GM18520 (cell line): ENCODE measurements at regions not wholly inside any gene's neighbourhood (a gene's known extent, or its start where the extent isn't known, plus 50 kb on each side); places are given as distances from the start of the nearest gene placed in this dataset.

Experiments used
- ATAC-seq: cut with Tn5 transposase; IDR thresholded peaks from one replicate; pipeline ENCODE4 v1.9.1; 2021; ENCODE audit not compliant: unreplicated experiment

GRCh38 chr10:78688901-78689583, 379.7 kb upstream of the ZMIZ1 start:
- no peak for ATAC-seq

DNA sequence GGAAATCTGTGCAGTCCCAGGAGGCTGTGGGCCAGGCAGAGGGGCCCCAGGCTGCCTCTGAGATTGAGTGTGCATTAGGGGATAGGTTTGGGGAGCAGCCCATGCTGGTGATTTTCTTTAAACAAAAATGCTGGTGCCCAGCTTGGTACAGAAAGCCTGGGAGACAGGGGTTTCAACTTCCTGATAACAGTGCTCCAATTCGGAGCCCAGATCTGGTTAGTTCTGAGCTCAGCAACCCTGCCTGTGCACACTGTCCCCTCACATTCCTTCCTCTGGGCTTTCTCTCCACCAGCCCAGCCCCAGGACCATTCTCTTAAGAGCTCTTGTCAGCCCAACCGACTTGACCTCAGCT, 379.2 kb upstream of the ZMIZ1 start:
- ATAC-seq = no peak

DNA sequence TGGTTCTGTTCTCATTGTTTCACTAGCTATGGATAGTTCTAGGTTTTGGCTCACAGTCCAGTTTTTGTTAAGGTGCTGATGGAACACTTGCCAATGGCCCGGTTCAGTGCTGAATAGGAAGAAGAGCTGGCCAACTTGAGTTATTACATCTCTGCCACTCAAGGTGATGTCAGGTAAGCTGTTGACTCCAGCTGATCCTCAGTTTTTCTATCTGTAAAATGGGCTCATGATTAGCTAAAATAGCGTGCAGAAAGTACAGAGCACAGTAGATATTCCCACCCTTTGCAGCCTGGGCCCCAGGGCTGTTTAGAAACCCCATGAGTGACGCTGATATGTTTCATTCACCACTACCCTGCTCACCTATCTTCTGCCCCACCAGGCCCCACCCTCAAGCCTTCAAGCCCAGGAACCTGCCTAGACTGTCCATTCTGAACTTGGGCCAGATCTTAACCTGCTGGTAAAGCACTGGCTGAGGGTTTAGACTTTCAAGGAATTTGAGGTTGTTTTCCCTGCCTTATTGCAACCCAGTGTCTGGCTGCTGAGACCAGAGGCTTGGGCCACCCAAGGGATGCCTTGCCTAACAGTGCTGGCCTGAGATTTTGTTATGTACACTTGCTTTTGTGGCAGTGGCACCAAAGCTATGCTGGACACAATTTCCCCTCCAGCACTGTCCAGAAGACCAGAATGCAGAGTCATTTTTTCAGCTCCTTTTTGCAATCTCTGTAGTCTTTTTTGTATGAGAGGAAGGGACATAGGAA, 378.2 kb upstream of the ZMIZ1 start:
- no peak for ATAC-seq

DNA sequence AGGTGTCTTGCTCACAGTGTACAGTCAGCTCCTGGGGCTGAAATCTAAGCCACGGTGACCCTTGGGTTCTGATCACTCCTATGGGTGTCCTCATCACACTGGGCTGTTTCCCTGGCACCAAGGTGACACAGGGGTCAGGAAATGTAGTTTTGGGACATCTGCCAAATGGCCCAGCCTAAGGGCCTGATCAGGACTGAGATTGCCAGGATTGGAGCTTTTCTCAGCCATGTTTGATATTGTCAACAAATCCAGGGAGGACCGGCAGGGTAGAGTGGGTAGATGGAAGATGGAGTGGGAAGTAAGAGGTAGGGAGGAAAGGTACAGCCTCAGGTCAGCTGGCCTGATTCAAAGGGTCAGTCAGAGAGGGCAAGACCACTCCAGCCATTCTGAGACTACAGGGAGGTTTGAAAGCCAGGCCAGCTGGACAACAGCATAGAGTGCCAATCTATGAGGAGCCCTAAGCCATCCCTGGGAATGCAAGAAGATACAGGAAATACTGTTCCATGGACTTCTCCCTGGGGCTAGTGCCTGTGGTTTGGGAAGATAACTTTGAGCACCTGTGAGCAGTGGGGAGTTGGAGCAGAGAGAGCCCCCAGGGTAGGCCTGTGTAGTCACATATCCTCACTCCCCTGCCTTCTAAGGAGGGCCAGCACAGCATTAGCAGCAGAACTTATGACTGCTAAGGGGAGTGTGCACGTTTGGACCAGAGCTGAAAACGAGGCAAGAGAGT, 377.3 kb upstream of the ZMIZ1 start:
- no peak for ATAC-seq

GRCh38 chr10:78692071-78692470, 376.7 kb upstream of the ZMIZ1 start:
- ATAC-seq = no peak

- no peak for ATAC-seq
Observed at GRCh38 chr10:78695846-78696245, 372.9 kb upstream of the ZMIZ1 start.

DNA sequence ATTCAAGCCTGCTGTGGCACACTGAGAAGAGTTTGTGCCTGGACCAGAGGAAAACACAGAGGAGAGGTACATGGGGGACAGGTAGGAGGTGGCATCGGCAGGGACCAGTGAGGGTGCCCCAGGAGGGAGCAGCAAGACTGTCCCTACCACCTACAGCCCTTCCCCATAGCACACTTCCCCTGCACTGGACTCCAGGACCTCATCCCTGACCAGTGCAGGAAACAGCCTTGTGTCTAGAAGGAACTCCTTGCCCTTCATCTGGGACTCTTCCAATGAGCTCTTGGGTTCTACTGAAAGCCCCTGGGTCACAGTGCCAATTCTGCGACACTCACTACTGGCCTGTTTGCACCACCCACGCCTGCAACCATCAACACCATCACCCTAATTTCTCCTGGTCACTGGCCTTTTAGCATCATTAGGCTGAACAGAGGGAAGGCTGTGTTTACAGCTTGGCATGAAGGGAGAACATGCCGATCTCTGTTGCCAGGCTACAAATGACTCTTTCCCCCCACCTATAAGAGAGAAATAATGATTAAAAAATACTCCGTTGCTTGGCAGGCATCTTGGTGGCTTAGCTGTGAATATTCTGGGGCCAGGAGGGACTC, 371.9 kb upstream of the ZMIZ1 start:
- ATAC-seq = no peak

DNA sequence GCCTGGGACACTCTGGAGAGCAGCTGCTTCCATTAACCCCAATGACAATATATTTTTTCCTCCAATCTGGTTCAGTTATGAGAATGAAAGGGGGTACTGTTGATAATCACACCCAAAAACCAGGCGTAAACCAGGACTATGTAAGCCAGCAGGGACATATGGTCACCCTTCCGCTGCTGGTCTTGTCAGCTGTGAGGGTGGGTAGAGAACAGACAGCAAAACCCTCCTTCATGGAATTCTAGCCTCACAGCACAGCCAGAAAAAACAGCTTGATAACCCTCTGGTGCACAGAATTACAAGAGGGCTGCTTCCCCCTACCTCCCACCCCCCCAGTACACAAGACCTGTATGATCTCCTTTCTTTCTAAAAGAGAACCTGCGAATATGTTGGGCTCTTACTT, 368.8 kb upstream of the ZMIZ1 start:
- no peak for ATAC-seq

DNA sequence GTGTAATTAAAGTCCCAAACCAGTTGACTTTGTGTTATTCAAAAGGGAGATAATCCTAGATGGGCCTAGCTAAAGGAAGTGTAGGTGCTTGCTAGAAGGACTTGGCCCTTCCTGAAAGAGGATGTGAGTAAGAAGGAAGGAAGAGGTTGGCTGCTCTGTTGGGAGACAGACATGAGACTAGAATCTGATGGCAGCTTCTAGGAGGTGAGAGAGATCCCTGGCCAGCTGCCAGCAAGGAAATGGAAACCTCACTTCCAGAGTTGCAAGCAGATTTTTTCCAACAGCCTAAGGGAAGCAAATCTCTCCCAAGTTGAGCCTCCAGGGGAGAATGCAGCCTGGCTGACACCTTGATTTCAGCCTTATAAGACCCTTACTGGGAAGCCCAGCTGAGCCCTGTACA, 368.4 kb upstream of the ZMIZ1 start:
- ATAC-seq = no peak

DNA sequence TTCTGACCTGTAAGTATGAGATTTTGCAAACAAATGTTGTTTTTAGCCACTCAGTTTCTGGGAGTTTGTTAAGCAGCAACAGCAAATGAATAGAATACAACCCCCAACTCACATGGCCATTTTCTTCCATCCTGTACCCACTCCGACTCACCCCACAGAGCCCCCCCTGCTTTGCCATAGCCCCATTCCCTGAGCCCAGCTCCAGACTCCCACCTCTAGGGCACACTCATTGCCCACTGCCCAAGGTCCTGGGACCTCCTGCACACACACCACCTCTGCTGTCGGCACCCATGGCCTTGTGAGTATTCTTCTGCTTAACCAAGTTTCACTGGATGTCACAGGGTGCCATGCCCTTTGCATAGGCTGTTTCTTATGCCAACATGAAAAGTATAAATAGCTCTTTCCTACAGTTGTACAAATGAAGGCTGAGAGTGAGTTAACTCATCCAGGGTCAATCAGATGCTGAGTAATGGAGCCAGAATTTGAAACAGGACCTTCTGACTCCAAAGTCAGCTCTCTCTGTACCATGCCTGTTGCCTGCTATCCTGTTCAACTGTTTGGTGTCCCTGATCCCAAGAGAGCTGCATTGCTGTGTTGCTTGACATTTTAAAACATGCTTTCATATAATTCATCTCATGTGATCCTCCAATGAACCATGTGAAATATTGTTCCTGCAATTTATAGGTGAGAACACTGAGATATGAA, 367.8 kb upstream of the ZMIZ1 start:
- no peak for ATAC-seq

GRCh38 chr10:78702186-78702585, 366.6 kb upstream of the ZMIZ1 start:
- ATAC-seq = no peak

DNA sequence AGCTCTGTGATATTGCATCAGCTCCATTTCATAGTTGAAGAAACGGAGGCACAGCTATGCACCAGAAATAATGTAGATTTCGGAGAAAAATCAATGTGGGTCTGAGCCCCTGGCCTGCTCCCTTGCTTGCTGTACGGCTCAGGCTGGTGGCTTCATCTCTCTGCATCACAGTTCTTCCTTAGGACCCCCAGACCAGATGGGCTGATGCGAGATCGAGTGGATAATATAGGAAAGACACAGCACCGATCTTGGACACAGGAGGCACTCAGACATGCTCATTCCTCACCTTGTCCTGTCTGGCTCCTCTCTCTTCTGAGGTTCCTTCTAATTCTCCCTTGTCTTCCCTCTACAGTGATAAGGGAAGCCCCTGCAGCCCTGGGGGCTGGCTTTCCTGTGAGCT, 365.9 kb upstream of the ZMIZ1 start:
- no peak for ATAC-seq

- ATAC-seq = no peak
Observed at GRCh38 chr10:78703593-78703992, 365.2 kb upstream of the ZMIZ1 start.

DNA sequence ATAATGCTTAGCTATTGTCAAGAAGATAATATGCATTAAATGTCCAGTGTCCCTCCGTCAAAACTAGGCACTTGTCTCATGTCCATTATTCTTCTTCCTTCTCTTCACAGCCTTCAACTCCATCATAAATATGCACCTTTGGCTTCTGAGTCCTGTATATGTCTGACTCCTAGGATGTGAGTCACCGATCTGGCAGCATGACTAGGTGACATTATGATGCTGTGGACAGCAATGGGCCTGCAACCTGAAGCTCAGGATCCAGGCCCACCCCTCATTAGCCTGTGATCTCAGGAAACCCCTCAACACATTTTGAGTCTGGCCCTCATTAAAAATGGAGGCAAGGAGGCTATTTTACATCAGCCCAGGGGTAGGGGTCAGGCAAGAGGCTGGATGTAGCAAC, 362.5 kb upstream of the ZMIZ1 start:
- no peak for ATAC-seq

DNA sequence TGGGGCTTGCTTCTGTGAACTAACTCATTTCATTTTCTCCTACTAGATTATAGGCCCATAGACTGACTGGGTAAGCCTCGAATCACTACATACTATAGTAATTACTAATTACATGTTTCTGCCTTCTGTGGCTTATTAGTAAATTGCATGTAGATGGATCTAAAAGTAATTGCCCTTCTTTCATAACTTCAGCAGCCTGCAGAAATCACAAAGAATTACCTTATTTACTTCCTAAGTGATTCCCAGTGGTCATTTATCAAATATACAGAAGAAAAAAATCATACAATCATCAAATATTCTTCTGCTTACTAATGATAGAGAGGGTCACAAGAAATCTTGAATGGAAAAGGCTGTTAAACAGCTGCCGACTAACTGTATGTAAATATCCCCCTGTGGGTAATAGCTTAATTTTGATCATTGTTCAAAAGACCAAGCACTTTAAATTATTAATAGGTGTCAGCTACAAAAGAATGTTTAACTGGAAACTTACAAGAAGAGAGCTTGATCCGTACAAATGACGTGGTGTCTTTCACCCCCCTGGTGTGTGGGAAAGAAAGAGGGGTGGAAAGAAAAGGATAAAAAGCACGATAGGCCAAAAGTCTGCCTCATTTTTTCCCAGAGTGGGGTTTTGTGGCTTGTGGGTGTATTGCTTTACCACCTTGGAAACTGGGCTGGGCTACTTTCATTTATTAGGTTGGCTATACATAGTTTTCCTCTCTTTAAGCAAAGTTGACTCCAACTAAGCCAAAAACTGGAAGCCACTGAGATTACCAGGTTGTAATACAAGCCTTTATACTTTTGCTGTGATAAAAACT, 361.8 kb upstream of the ZMIZ1 start:
- no peak for ATAC-seq

DNA sequence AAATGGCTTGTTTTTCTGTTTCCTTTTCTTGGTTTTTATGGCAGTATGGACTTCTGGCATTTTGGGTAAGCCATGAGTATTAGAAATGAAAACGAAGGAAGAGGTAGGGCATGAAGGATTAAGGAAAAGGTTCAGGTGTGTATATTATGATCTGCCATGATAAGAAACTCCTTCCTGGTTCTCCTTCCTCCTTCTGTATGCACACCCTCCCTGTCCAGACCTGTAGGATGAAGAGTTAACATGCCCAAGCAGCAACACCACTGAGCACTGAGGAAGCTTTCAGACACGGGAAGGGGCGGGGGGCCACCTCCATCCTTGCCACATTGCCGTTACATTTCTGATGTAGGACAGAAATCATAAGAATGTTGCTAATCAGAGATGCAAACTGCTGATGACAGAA, 361.0 kb upstream of the ZMIZ1 start:
- no peak for ATAC-seq

- no peak for ATAC-seq
Observed at GRCh38 chr10:78712147-78712546, 356.6 kb upstream of the ZMIZ1 start.

GRCh38 chr10:78713659-78714058, 355.1 kb upstream of the ZMIZ1 start:
- no peak for ATAC-seq

DNA sequence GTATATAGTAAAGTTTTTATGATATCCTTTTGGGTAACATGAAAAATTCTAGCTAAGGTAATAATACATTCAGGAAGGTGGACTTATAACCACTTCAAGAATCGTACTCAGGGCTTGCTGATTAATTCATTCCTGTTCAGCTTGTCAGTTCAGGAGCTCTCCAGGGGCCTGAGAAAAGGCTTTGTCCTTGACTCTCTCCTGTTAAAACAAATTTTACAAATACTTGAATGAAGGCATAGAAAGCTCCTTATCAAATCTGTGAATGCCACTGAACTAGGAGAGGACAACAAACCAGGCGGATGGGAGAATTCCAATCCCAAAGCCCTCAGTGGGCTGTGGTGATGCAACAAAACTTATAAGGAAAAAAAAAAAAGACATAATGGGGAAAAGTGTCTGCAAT, 354.5 kb upstream of the ZMIZ1 start:
- ATAC-seq = no peak

GRCh38 chr10:78715435-78715834, 353.3 kb upstream of the ZMIZ1 start:
- no peak for ATAC-seq
